ENCODE measurements at regions not wholly inside any gene's neighbourhood (a gene's known extent, or its start where the extent isn't known, plus 50 kb on each side); places are given as distances from the start of the nearest gene placed in this dataset.

DNA sequence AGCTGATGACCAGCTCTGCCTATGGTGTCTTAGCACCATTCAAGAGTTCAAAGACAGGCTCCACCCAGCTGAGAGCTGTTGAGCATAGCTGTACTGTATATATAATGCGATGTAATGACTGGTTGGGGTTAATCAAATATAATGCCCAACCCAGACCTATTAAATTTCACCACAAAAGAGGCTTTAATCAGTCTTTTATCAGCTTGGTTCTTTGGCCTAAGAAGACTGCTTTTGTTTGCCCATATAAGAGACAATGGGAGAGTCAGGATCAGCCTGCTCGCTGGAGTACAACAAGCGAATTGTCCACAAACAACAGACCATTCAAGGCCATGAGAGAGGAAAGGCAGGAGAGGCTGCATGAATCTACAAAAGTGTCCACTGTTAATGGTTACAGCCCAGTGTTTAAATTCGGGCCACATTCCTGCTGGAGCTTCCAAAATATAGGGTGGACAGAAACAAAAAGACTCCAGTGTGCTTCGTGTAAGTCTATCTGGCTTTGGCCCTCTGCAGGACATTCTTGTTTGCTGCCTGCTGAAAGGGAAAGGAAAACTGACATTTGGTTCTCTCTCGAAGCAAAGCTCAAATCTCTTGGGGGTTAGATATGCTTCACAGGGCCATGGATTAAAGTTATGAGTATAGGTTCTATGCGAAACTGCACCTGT lies 109.2 kb upstream of the FOXN2 start (continued):
- no peak for TF ChIP-seq AKNA (CRISPR knock-in tag; IDR thresholded peaks at IDR 0.05; ENCODE audit: borderline replicate concordance)
- no peak for TF ChIP-seq ZKSCAN5 (CRISPR knock-in tag; IDR thresholded peaks at IDR 0.05)
- TF ChIP-seq SMC3 (IDR thresholded peaks at IDR 0.05; ENCODE audit: low read length): peak; percentile 56
- no peak for TF ChIP-seq MIER2 (CRISPR knock-in tag; IDR thresholded peaks at IDR 0.05)
- TF ChIP-seq ERF (CRISPR knock-in tag; IDR thresholded peaks at IDR 0.05): peak; percentile 75
- TF ChIP-seq RBFOX2 (IDR thresholded peaks at IDR 0.05; ENCODE audit: low read depth, low read length): 0 out of 2 replicates have a peak, but pooled peaks have one; percentile 13
- no peak for TF ChIP-seq NFYB (CRISPR knock-in tag; IDR thresholded peaks at IDR 0.05)
- TF ChIP-seq ZNF496 (CRISPR knock-in tag; IDR thresholded peaks at IDR 0.05; ENCODE audit: insufficient replicate concordance): no peak
- TF ChIP-seq YY1 (IDR thresholded peaks at IDR 0.05; ENCODE audit: insufficient read depth, insufficient replicate concordance, low read depth, low read length): no peak
- TF ChIP-seq NONO (IDR thresholded peaks at IDR 0.05): no peak
- peak; percentile 84 for TF ChIP-seq NONO (CRISPR knock-in tag; conservative IDR thresholded peaks at IDR 0.05)
- no peak; the same call in 1 of the 2 replicates for TF ChIP-seq GLI4 (CRISPR knock-in tag; IDR thresholded peaks at IDR 0.05; ENCODE audit: borderline replicate concordance)
- no peak for TF ChIP-seq SAFB2 (CRISPR knock-in tag; IDR thresholded peaks at IDR 0.05; ENCODE audit: borderline replicate concordance, low read depth)
- no peak for TF ChIP-seq HNRNPL (IDR thresholded peaks at IDR 0.05; ENCODE audit: low read depth, low read length)
- TF ChIP-seq TBX3 (IDR thresholded peaks at IDR 0.05; ENCODE audit: borderline replicate concordance): no peak
- TF ChIP-seq ZNF317 (CRISPR knock-in tag; IDR thresholded peaks at IDR 0.05): peak; percentile 58; the same call in 1 of the 2 replicates
- no peak for TF ChIP-seq ZBTB38 (CRISPR knock-in tag; IDR thresholded peaks at IDR 0.05)
- TF ChIP-seq JDP2 (CRISPR knock-in tag; IDR thresholded peaks at IDR 0.05; ENCODE audit: borderline replicate concordance): no peak
- TF ChIP-seq ZNF547 (CRISPR knock-in tag; IDR thresholded peaks at IDR 0.05): no peak
- peak; percentile 61 for TF ChIP-seq PHF5A (CRISPR knock-in tag; IDR thresholded peaks at IDR 0.05; ENCODE audit: low read depth, unreplicated experiment)
- TF ChIP-seq U2AF1 (optimal IDR thresholded peaks at IDR 0.05; ENCODE audit: low read depth, low read length): no peak
- TF ChIP-seq ZNF460 (CRISPR knock-in tag; IDR thresholded peaks at IDR 0.05; ENCODE audit: borderline replicate concordance): no peak
- TF ChIP-seq, protein P1, sequence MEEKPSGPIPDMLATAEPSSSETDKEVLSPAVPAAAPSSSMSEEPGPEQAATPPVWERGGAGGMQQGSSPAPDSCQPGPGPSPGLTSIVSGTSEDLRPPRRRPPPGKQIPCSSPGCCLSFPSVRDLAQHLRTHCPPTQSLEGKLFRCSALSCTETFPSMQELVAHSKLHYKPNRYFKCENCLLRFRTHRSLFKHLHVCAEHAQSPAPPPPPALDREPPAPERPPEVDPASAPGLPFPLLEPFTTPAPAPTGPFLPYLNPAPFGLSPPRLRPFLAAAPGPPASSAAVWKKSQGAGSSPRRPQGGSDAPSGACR (CRISPR knock-in tag; IDR thresholded peaks at IDR 0.05): peak; percentile 31; the same call in 1 of the 2 replicates
- no peak for TF ChIP-seq BATF2 (CRISPR knock-in tag; IDR thresholded peaks at IDR 0.05)
- no peak for TF ChIP-seq HOXA9 (CRISPR knock-in tag; IDR thresholded peaks at IDR 0.05; ENCODE audit: borderline replicate concordance)
